ENCODE measurements at regions not wholly inside any gene's neighbourhood (a gene's known extent, or its start where the extent isn't known, plus 50 kb on each side); places are given as distances from the start of the nearest gene placed in this dataset.

GRCh38 chr17:68750208-68750562 lies 149.0 kb upstream of the FAM20A start:
- no peak for ATAC-seq (replicated peaks; ENCODE audit: extremely low read depth, poor library complexity, severe bottlenecking)
- Mint-ChIP-seq H3K4me3 (no peak overlapping the region), H3K36me3 (ENCODE audit: insufficient read depth) (no peaks in the 10 kb centered on the region), H3K27me3 (peaks cover 21% of the 10 kb centered on the region), H3K9me3 (no peaks in the 10 kb centered on the region), H3K4me1 (no peaks in the 10 kb centered on the region), H3K27ac (ENCODE audit: low read depth) (no peak overlapping the region)
- DNase-seq (ENCODE audit: low spot score in 2 of 2) = no peak

DNA sequence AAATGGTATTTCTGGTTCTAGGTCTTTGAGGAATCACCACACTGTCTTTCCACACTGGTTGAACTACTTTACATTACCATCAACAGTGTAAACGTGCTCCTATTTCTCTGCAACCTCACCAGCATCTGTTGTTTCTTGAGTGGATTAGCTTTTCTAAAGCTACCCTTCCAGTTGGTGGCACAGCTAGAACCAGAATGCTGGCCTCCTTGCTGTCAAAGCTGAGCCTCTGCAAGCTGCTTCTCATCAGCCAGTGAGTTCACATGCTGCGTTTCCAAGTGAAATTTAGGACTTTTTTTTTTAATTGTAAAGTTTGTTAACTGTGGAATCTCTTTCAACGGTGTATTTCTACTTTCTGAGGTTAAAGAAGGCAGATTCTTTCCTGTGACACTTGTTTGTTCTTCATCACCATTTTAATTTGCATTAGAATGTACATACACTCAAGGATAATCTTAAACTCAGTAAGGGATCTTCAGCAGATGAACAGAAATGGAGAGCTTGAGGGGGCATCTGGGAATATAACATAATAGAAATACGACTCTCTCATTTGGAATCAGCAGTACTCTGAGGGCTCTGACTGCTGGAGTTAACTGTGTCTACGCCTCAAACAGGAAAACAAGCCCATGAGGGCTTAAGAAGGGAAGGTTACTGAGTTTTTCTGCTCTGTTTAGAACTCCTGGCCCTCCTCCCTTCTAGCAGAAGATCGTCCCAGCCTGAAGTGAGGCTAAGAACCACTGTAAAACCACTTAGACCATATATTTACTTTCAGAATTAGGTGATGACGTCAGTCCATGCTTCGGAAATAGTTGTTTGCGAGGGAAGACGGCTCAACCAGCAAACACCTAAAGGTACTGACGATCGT lies 148.4 kb upstream of the FAM20A start:
- no peak overlapping the region for H3K4me3 Mint-ChIP-seq
- H3K4me1 Mint-ChIP-seq = no peaks in the 10 kb centered on the region
- ATAC-seq (replicated peaks; ENCODE audit: extremely low read depth, poor library complexity, severe bottlenecking) = no peak
- H3K27ac Mint-ChIP-seq (ENCODE audit: low read depth) = no peak overlapping the region
- peaks cover 28% of the 10 kb centered on the region for H3K27me3 Mint-ChIP-seq
- H3K9me3 Mint-ChIP-seq = no peaks in the 10 kb centered on the region
- H3K36me3 Mint-ChIP-seq (ENCODE audit: insufficient read depth) = no peaks in the 10 kb centered on the region
- DNase-seq (ENCODE audit: low spot score in 2 of 2) = no peak

DNA sequence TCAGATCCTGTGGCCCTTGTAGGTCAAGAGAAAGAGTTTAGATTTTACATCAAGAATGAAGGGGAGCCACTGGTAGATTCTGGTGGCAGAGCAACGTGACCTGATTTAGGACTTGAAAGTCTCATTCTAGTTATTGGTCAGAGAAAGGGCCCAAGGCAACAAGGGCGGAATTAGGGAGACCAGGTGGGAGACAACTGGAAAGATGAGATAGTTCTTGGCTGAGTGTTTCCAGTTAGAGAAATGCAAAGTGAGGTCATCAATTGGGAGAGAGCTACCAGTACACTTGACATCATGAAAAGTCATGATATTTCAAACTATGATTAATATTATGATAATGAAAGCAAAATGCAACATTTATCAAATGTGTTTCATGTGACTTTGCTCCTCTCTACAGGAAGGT lies 147.2 kb upstream of the FAM20A start:
- no peak for ATAC-seq (replicated peaks; ENCODE audit: extremely low read depth, poor library complexity, severe bottlenecking)
- H3K4me3 Mint-ChIP-seq = no peak overlapping the region
- H3K4me1 Mint-ChIP-seq = no peaks in the 10 kb centered on the region
- no peak overlapping the region for H3K27ac Mint-ChIP-seq (ENCODE audit: low read depth)
- H3K36me3 Mint-ChIP-seq (ENCODE audit: insufficient read depth) = no peaks in the 10 kb centered on the region
- no peaks in the 10 kb centered on the region for H3K9me3 Mint-ChIP-seq
- peaks cover 38% of the 10 kb centered on the region for H3K27me3 Mint-ChIP-seq
- DNase-seq (ENCODE audit: low spot score in 2 of 2) = no peak

DNA sequence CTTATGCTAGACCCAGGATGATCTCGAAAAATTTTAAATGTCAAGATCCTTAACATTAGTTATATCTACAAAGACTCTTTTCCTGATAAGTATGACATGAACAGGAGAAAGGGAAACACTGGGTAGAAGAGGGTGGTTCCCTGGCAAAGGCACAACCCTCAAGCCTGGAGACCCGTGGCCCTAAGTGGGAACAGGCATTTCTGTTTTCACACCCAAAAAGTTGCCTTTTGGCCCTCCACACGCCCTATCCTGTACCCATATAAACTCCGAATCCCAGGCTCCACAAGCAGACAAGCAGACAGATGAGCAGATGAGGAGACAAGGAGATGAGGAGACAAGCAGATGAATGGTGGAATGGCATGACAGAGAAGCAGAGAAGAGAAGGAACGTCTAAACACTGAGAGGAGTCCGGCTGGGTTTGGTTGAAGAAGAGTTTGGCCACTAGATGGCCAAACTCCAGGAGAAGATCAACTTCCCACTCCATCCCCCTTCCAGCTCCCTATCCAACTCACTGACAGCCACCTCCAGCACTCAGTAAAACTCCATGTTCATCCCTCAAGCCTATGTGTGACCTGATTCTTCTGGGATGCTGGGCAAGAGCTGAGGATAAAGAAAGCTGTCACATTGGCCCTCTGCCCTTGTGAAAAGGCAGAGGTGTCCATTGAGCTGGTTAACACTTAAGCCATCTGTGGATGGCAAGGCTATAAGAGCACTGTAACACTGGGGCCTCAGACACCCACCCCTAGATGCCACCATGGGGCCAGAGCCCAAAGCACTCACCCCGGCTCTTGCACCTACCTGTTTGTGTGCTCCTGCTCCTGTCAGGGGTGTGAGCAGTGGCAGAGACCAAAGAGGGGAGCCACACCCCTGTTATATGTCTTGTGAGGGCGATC lies 139.6 kb upstream of the FAM20A start:
- Mint-ChIP-seq H3K9me3 (no peaks in the 10 kb centered on the region), H3K36me3 (ENCODE audit: insufficient read depth) (no peaks in the 10 kb centered on the region), H3K27ac (ENCODE audit: low read depth) (no peak overlapping the region), H3K4me1 (no peaks in the 10 kb centered on the region), H3K4me3 (no peak overlapping the region), H3K27me3 (peaks cover 81% of the 10 kb centered on the region)
- no peak for ATAC-seq (replicated peaks; ENCODE audit: extremely low read depth, poor library complexity, severe bottlenecking)
- DNase-seq (ENCODE audit: low spot score in 2 of 2) = no peak

DNA sequence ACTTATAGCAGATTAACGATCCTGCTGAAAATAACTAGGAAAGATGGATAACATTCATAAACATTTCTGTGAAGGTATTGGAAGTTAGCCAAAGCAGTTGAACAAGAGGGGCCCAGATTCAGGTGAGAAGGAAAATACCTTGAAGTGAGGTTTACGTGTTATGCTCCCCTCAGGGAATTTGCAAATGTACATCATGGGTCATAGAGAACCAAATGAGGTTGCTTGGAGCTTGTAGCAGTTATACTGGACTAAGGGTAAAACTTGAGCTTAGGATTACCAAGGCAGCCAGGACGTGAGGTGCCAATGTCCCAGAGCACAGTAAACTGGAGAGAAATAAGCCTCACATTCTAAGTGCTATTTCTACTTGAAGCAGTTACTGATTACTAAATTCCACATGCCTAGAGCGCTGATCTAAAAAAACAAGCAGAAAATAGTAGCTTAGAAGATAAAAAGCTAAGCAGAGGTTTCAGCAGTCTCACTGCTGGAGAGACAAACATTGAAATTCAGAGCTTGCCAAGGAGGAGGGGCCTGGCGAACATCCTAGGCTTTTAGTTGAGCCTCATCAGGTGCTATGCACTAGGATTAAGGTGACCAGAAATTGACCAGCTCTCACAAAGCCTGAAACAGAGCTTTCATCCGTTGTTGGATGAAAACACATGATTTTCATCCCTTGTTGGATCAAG lies 136.7 kb upstream of the FAM20A start:
- ATAC-seq (replicated peaks; ENCODE audit: extremely low read depth, poor library complexity, severe bottlenecking) = no peak
- Mint-ChIP-seq H3K27me3 (peaks cover 57% of the 10 kb centered on the region), H3K9me3 (no peaks in the 10 kb centered on the region), H3K4me3 (no peak overlapping the region), H3K36me3 (ENCODE audit: insufficient read depth) (no peaks in the 10 kb centered on the region), H3K27ac (ENCODE audit: low read depth) (no peak overlapping the region), H3K4me1 (no peaks in the 10 kb centered on the region)
- DNase-seq (ENCODE audit: low spot score in 2 of 2) = no peak

DNA sequence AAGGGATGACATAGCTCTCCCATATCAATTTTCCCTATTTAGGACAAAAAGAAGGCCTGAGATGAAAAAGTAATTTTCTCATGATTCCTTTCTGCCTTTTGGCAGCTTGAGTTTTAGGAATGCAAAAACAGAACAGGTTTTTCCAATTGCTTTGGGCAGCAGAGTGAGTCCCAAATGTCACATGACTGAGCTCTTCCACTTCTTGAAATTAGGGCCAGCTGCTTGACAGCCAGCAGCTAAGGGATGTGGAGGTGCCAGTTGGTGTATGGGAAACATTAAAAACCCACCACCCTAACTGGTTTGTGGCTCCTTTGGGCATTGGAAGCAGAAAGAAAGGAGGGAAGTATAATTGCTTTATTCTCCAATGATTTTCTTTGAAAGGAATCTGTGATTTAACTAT lies 133.8 kb upstream of the FAM20A start:
- Mint-ChIP-seq H3K27me3 (peaks cover 47% of the 10 kb centered on the region), H3K27ac (ENCODE audit: low read depth) (no peak overlapping the region), H3K9me3 (no peaks in the 10 kb centered on the region)

DNA sequence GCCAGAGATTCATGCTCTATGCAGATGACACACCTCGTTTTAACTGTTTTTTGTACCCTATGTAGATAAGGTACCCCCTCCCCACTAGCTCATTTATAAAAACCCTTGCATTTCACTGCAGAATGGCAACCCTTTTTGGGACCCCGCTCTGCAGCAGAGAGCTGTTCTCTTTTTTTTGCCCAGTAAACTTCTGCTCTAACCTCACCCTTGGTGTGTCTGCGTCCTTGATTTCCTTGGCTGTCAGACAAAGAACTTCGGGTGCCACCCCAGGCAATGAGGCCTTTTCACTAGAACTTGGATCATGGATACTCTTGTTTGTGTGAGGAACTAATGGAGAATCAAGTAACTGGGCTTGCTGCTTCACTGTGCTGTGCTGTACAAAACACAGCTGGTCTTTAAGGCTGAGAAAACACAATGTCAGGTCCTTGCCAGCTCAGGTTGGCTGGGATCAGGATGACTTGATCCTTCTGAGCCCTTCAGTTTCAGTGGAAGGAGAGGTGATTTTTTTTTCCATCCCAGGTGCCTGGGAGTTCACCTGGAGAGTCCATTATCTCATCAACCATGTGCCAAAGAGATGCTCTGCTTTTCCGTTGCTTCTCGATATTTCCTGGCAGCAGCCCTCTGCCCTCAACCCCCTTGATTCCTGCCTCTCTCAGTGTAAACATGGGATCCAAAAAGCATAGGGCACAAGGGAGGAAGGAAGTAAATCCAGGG lies 133.2 kb upstream of the FAM20A start:
- DNase-seq (ENCODE audit: low spot score in 2 of 2) (no peak), ATAC-seq (replicated peaks; ENCODE audit: extremely low read depth, poor library complexity, severe bottlenecking) (no peak)
- Mint-ChIP-seq H3K27ac (ENCODE audit: low read depth) (no peak overlapping the region), H3K27me3 (peaks cover 50% of the 10 kb centered on the region), H3K4me1 (no peaks in the 10 kb centered on the region), H3K4me3 (no peak overlapping the region), H3K36me3 (ENCODE audit: insufficient read depth) (no peaks in the 10 kb centered on the region), H3K9me3 (no peaks in the 10 kb centered on the region)

More for the DNA sequence above, 133.8 kb upstream of the FAM20A start:
- Mint-ChIP-seq H3K4me3 (no peak overlapping the region), H3K4me1 (no peaks in the 10 kb centered on the region), H3K36me3 (ENCODE audit: insufficient read depth) (no peaks in the 10 kb centered on the region)
- no peak for ATAC-seq (replicated peaks; ENCODE audit: extremely low read depth, poor library complexity, severe bottlenecking)
- no peak for DNase-seq (ENCODE audit: low spot score in 2 of 2)

DNA sequence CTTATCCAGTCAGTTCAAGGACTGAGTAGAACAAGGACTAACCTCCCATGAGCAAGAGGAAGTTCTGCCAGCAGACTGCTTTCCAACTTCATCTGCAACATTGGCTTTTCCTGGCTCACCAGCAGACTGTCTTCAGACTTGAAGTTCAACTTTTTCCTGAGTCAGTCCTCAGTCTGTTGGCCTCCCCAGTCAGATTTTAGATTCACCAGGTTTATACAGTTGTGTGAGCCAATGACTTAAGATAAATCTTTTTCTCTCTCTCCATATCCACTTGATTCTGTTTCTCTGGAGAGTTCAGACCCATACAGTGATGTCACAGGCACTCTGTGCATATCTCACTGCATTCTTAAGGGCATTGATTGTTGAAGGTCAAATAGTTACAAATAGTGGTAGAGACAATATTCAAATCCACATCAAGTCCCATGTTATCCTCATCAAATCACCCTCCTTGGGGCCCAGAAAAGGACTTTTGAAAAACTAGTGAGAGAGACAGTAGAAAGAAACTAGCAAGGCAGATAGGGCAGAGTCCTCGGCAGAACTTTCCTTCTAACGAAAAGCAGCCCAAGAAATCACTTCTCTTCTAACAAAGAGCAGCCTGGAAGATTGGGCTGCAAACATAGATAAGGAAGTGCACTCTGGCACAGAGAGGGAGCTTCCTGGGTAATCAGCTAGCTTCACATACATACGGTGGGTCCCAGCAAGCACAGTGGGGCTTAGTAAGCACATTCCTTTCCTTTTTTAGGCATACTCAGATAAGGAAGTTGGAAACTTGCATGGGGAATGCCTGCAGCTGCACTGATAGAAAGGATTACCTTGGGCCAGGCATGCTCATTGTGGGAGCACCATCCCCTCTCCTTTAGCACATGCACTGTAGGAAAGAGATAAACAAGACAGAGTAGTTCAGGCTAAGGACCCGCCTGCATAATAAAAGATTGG lies 132.3 kb upstream of the FAM20A start:
- ATAC-seq (replicated peaks; ENCODE audit: extremely low read depth, poor library complexity, severe bottlenecking) (no peak), DNase-seq (ENCODE audit: low spot score in 2 of 2) (no peak)
- no peaks in the 10 kb centered on the region for H3K4me1 Mint-ChIP-seq
- no peaks in the 10 kb centered on the region for H3K9me3 Mint-ChIP-seq
- no peak overlapping the region for H3K27ac Mint-ChIP-seq (ENCODE audit: low read depth)
- H3K4me3 Mint-ChIP-seq = no peak overlapping the region
- H3K36me3 Mint-ChIP-seq (ENCODE audit: insufficient read depth) = no peaks in the 10 kb centered on the region
- H3K27me3 Mint-ChIP-seq = peaks cover 47% of the 10 kb centered on the region

- no peak for ATAC-seq (replicated peaks; ENCODE audit: extremely low read depth, poor library complexity, severe bottlenecking)
- Mint-ChIP-seq H3K9me3 (no peaks in the 10 kb centered on the region), H3K36me3 (ENCODE audit: insufficient read depth) (no peaks in the 10 kb centered on the region), H3K27ac (ENCODE audit: low read depth) (no peak overlapping the region), H3K4me3 (no peak overlapping the region), H3K27me3 (peaks cover 47% of the 10 kb centered on the region), H3K4me1 (no peaks in the 10 kb centered on the region)
- no peak for DNase-seq (ENCODE audit: low spot score in 2 of 2)
Measured at GRCh38 chr17:68732301-68732749, 131.2 kb upstream of the FAM20A start.

DNA sequence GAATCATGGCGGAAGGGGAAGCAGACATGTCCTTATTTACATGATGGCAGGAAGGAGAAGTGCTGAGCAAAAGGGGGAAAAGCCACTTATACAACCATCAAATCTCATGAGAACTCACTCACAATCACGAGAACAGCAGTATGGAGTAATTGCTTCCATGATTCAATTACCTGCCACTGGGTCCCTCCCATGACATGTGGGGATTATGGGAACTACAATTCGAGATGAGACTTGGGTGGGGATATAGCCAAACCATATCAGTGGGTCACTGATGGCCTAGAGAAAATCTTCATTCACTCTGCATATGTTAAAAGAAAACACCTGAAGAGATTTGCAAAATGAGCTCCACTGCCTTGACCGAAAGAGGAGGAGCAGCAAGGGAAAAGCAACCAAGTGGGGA lies 130.3 kb upstream of the FAM20A start:
- Mint-ChIP-seq H3K4me1 (no peaks in the 10 kb centered on the region), H3K27ac (ENCODE audit: low read depth) (no peak overlapping the region), H3K36me3 (ENCODE audit: insufficient read depth) (no peaks in the 10 kb centered on the region), H3K4me3 (no peak overlapping the region), H3K27me3 (peaks cover 47% of the 10 kb centered on the region), H3K9me3 (no peaks in the 10 kb centered on the region)
- DNase-seq (ENCODE audit: low spot score in 2 of 2) (no peak), ATAC-seq (replicated peaks; ENCODE audit: extremely low read depth, poor library complexity, severe bottlenecking) (no peak)

DNA sequence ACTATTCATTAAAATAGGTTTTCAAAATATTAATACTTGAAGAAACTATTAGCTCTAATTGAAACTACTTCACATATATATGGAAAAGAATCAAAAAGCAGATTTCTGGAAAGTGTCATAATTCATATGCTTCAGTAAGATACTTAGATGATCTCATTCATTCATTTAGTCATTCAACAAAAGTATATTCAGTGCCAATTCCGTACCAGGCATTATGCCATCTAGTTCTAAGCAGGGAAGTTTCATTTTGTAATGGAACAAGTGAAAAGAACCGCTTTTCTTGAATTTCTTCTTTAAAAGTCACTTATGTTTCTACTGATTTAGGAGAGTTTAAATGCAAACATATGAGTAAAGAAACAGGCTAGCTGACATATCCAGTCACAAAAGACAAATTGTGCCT lies 118.3 kb upstream of the FAM20A start:
- Mint-ChIP-seq H3K27me3 (peaks cover 48% of the 10 kb centered on the region), H3K9me3 (no peaks in the 10 kb centered on the region), H3K36me3 (ENCODE audit: insufficient read depth) (no peaks in the 10 kb centered on the region), H3K4me1 (no peaks in the 10 kb centered on the region), H3K4me3 (no peak overlapping the region), H3K27ac (ENCODE audit: low read depth) (no peak overlapping the region)
- DNase-seq (ENCODE audit: low spot score in 2 of 2) = no peak
- ATAC-seq (replicated peaks; ENCODE audit: extremely low read depth, poor library complexity, severe bottlenecking) = no peak
